ENCODE measurements at regions not wholly inside any gene's neighbourhood (a gene's known extent, or its start where the extent isn't known, plus 50 kb on each side); places are given as distances from the start of the nearest gene placed in this dataset.

GRCh38 chr20:12207875-12208274, 290.2 kb downstream of the BTBD3 start:
- H3K27ac ChIP-seq: no peak overlapping the region
- intact Hi-C loops (cut with DNase I; ENCODE audit: low total_unique reads): no loop called here
- DNase-seq: no peak
- H3K4me3 ChIP-seq: no peak overlapping the region
- H3K9me3 ChIP-seq: no peaks in the 10 kb centered on the region
- no peaks in the 10 kb centered on the region for H3K4me1 ChIP-seq
- H3K36me3 ChIP-seq: no peaks in the 10 kb centered on the region
- WGBS, 5 donors: 17 to 50% (median 21%) methylated on average over 1 of the region's 1 CpG
- no peaks in the 10 kb centered on the region for H3K27me3 ChIP-seq (replicated peaks in 1 of 7)
- TF ChIP-seq CTCF (IDR thresholded peaks at IDR 0.05 in 8 of 11, conservative IDR thresholded peaks at IDR 0.05 in 3 of 11): peak in 8 of 11 experiments; percentile 26 to 54 (median 42)
- no peak for TF ChIP-seq POLR2AphosphoS5 (IDR thresholded peaks at IDR 0.05)

GRCh38 chr20:12210591-12210990, 292.9 kb downstream of the BTBD3 start:
- H3K36me3 ChIP-seq: no peaks in the 10 kb centered on the region
- TF ChIP-seq POLR2A (IDR thresholded peaks at IDR 0.05): no peak
- TF ChIP-seq CTCF (IDR thresholded peaks at IDR 0.05 in 8 of 11, conservative IDR thresholded peaks at IDR 0.05 in 3 of 11): no peak
- no peak for TF ChIP-seq POLR2AphosphoS5 (IDR thresholded peaks at IDR 0.05)
- H3K27me3 ChIP-seq (replicated peaks in 1 of 7): no peaks in the 10 kb centered on the region
- no peak for DNase-seq
- H3K9me3 ChIP-seq: no peaks in the 10 kb centered on the region
- intact Hi-C loops (cut with DNase I; ENCODE audit: low total_unique reads): no loop called here
- no peak overlapping the region for H3K27ac ChIP-seq
- WGBS, 5 donors: 75 to 85% (median 82%) methylated on average over 3 of the region's 3 CpGs
- no peaks in the 10 kb centered on the region for H3K4me1 ChIP-seq
- no peak overlapping the region for H3K4me3 ChIP-seq

GRCh38 chr20:12211361-12211760, 293.7 kb downstream of the BTBD3 start:
- Histone ChIP-seq H3K4me3 (no peak overlapping the region), H3K4me1 (no peaks in the 10 kb centered on the region), H3K27ac (no peak overlapping the region), H3K36me3 (no peaks in the 10 kb centered on the region), H3K27me3 (replicated peaks in 1 of 7) (no peaks in the 10 kb centered on the region), H3K9me3 (no peaks in the 10 kb centered on the region)
- 24 to 44% (median 29%) methylated on average over 4 of the region's 4 CpGs for WGBS, 5 donors
- intact Hi-C loops (cut with DNase I; ENCODE audit: low total_unique reads): no loop called here
- TF ChIP-seq POLR2A (IDR thresholded peaks at IDR 0.05): no peak
- no peak for DNase-seq

GRCh38 chr20:12217382-12217781, 299.7 kb downstream of the BTBD3 start:
- no peaks in the 10 kb centered on the region for H3K9me3 ChIP-seq
- no peaks in the 10 kb centered on the region for H3K27me3 ChIP-seq (replicated peaks in 1 of 7)
- intact Hi-C loops (cut with DNase I; ENCODE audit: low total_unique reads): no loop called here
- no peaks in the 10 kb centered on the region for H3K4me1 ChIP-seq
- DNase-seq: no peak
- H3K4me3 ChIP-seq: no peak overlapping the region
- H3K27ac ChIP-seq: no peak overlapping the region
- no peaks in the 10 kb centered on the region for H3K36me3 ChIP-seq
- TF ChIP-seq POLR2AphosphoS5 (IDR thresholded peaks at IDR 0.05): no peak
- no peak for TF ChIP-seq CTCF (IDR thresholded peaks at IDR 0.05 in 8 of 11, conservative IDR thresholded peaks at IDR 0.05 in 3 of 11)
- TF ChIP-seq POLR2A (IDR thresholded peaks at IDR 0.05): no peak

- Histone ChIP-seq H3K36me3 (no peaks in the 10 kb centered on the region), H3K4me1 (no peaks in the 10 kb centered on the region), H3K9me3 (no peaks in the 10 kb centered on the region), H3K27me3 (replicated peaks in 1 of 7) (no peaks in the 10 kb centered on the region), H3K27ac (no peak overlapping the region), H3K4me3 (no peak overlapping the region)
- intact Hi-C loops (cut with DNase I; ENCODE audit: low total_unique reads): no loop called here
- no peak for TF ChIP-seq CTCF (IDR thresholded peaks at IDR 0.05 in 8 of 11, conservative IDR thresholded peaks at IDR 0.05 in 3 of 11)
- TF ChIP-seq POLR2A (IDR thresholded peaks at IDR 0.05): no peak
- no peak for TF ChIP-seq POLR2AphosphoS5 (IDR thresholded peaks at IDR 0.05)
- 78 to 96% (median 88%) methylated on average over 2 of the region's 2 CpGs for WGBS, 5 donors
- no peak for DNase-seq
Observed at GRCh38 chr20:12219798-12220197, 302.1 kb downstream of the BTBD3 start.
